Astrocyte of the hippocampus (primary cell): ENCODE measurements at regions not wholly inside any gene's neighbourhood (a gene's known extent, or its start where the extent isn't known, plus 50 kb on each side); places are given as distances from the start of the nearest gene placed in this dataset.

Experiments
- DNase-seq: peaks from one replicate; pipeline ENCODE4 v3.0.0; 2011; ENCODE audit warnings: low read depth, low spot score

DNA sequence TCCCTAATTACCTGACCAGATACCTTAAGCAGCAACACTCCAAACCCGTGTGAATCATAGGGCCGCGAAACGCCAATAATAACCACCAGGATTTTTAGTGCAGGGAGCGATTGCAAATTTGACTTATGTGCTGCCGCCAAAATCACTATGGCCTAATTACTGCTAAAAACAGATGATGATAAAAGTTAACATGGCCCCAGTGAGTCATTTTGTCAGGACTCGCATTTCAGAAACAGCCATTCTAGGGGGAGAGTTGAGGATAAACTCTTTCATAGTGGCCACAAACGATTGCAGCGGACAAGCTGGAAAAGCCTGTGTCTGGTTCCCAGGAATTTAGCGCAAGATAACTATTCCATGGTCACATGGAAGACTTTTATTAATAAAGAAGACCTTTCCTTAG, 103.4 kb downstream of the HLX start:
- no peak for DNase-seq

DNA sequence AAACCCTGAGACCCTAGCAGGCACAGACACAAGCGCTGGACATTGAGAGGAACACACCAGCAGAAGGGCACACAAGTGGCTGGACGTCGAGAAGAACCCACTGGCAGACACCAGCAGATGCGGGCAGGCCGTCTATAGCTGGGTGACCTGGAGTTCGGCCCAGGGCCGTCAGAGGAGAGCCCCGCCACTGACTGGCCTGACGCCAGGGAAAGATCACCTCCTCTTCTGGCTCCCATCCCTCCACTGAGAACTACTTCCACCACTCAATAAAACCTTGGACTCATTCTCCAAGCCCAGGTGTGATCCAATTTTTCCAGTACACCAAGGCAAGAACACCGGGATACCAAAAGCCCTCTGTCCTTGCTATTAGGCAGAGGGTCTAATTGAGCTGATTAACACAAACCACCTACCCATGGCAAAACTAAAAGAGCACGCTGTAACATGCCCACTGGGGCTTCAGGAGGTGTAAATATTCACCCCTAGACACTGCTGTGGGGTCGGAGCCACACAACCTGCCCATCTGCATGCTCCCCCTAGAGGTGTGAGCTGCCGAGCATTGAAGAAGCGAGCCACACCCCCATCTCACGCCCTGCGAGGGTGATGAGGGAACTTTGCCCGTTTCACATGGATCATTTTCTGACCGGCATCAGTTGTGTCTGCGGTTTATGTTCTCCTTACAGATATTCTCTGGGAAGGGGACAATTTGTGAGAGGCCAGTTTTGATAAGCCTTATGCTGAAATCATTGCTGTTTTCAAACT, 104.8 kb downstream of the HLX start:
- DNase-seq, result no peak

DNA sequence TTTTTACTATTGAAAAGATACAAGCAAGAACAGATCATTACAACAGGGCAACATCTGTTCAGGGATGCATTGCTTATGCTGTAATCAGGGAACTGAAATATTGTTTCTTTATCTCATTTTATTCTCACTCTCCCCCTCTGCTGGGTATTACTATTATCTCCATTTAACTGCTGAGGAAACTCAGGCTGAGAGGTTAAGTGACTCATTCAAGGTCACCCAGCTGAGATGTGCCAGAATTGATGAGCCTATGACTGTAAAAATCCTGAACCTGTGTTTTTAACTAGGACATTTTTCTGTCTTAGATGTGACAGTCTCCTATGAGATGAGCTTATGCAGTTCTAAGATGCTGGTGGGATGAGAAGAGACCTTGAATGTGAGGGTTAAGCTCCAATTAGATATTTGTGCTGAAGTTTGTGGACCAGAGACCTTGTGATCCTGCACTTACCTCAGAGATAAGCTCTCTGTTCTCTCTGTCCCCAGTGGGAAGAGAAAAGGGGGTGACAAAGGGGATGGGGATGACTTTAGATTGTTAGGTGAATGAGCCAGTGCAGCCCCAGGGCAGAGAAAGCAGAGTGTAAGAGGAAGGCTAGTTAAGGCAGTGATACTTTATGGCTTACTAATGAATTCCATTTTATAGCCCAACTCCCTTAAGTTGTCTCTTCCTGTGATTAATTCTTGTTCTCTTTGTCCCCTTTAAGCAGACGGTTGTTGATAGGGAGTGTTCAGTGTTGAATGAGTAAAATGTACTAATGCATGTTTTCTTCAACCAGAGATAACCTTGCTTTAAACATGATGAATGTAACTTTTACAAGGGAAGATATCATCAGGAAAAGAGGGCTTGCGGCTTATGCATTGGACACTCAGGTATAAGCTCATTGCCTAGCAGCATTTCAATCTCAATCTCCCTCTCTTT, 111.4 kb downstream of the HLX start:
- DNase-seq, result no peak

DNA sequence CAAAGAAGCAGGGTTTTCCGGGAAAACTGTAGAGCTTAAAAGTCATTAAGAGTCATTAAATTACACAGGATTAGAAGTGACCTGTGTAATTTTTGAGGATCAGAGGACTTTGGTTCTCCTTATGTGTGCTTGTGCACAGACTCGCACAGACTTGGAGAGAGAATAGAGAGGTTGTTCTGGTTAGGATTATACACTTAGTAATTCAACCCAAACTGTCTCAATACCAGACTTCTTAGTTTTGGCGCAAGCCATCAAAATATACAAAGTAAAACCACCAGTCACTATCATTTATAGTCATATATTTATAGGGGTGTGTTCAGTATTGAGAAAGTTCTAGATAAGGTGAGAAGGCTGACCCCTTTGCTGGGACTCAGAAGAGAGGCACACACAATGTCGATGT, 112.3 kb downstream of the HLX start:
- no peak for DNase-seq

DNA sequence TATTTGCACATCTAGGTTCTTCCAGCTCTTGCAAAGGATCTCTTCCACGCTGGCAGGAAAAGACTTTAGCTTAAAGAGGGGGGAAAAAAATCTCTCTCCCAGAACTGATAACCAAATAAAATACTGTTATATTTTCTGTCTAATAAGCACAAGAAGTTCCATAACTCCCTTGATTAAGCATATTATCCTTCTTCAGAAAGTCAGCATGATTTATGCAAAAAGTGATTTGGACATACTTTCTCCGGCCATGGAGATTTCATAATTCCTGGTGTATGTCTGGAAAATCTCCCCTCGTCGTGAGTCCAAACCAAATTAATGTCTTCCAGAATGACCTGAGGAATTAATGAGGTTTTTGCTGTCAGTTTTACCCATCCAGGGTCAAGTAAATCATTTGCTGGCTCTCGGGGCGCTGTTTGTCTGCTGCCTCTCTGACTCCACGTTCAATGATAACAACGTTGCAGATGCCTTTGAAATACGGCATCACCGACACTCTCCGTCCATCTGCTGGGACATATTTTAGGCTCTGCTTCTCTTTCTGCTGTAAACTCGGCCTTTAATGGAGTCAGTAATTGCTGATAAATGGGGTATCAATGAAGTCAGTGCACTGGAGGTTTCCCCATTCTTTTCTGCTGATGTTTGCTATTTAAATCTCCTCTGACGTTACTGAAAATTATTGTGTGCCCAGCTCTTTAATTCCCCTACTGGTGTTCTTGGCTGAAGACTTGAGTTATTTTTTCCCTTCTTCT, 112.9 kb downstream of the HLX start:
- no peak for DNase-seq

DNA sequence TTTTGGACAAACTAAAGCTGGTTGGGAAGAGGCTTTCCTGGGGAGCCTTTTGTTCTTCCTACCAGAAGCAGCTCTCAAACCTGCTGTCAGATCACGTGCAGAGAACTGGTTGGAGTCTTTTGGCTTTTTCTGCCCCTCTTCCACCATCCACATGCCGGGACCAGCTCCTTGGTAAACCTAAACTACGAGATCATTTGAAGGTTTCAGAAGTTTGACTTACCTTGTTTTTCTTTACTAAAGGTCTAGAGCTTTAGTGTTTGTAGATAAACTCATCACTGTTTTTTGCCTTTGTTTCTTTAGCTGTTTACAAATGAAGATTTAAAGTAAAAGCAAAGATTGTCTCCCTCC, 113.4 kb downstream of the HLX start:
- no peak for DNase-seq

DNA sequence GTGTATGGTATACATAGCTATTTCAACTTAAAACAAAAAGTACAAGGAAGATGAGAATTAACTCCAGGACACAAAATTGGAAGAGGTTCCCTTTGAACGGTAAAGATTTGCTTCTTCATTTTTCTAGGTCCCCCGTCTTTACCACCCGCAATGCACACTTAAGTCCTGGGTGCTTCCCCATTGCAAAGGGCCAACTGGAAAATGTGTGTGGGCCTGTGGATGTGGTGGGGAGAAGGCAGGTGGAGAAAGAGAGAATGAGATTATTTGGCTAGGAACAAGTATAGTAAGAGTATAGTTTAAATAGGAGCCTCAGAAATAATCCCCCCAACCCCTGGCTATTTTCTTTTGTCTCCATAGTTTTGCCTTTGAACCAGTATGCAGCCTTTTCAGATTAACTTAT, 115.4 kb downstream of the HLX start:
- no peak for DNase-seq

DNA sequence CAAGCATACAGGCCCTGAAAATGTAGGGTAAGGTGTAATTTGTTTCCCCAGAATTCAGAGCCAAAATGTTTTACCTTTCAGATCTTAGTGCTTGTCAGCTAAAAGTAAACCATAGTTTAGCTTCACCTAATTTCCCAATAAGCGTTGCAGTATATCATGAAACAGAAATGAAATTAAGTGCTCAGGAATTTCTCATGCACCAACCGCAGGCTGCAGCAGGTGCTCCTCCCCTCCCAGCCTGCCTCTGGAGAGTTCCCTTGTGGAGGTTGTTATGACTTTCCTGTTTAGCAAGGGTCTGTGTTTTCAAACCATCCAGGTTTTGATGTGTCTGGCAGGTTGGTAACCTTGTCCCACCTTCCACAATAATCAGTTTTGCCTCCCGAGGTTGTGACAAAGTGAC, 118.5 kb downstream of the HLX start:
- no peak for DNase-seq

DNA sequence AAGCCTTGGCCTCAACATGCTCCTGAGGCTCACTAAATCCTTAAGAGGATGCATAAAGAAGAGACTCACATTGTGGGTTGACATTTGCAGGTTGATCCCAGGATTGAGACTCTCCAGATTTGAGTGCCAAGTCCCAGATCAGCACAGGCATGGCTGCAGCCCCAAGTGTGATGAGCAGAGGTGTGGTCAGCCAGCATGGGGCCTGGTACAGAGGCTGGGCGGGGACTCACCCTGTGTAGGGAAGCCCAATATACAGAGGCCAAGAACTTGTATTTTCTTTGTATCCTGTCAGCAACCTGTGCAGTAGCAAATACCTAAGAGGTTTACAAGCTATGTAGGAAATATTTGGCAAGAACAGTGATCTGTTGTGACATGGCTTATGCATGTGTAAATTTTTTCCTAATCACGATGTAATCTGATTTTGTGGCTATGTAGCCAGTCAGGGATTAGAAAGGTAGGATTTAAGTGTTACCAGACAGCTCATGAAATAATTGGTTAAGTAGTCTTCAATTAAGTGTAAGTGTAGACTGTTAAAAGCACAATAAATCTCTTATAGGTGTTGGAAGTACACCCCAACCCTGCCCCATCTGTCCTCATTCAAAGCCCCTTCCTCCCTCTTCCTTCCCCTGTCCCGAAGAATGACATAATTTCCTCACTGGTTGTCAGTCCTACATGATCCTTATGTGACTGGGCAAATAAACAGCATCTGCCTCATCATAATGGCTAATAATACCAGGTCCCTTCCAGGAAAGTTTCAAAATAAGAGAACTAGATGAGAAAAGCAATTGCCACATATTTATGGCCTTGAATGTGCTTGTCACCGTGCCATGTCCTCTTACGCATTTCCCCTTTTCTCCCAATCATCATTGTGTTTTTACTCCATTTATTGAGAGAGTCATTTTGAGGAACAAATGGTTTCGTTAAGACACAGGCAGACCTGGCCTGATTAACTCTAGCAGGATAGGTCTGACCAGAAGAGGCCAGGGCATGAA, 120.9 kb downstream of the HLX start:
- DNase-seq, result no peak

DNA sequence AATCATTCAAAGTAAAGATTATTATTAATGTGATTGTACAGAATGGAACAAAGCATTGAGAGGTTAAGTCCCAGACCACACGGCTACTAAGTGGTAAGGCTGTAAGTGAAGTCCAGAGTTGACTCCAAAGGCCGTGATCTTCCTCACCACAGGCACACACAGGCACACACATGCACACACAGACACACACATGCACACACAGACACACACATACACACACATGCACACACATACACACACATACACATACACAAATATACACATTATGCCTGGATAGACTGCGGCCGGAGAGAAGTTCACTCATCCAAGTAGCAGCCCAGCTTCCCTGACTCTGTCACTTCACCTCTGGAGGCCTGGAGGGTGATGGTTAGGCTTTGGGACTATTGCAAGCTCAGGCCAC, 121.9 kb downstream of the HLX start:
- no peak for DNase-seq

DNA sequence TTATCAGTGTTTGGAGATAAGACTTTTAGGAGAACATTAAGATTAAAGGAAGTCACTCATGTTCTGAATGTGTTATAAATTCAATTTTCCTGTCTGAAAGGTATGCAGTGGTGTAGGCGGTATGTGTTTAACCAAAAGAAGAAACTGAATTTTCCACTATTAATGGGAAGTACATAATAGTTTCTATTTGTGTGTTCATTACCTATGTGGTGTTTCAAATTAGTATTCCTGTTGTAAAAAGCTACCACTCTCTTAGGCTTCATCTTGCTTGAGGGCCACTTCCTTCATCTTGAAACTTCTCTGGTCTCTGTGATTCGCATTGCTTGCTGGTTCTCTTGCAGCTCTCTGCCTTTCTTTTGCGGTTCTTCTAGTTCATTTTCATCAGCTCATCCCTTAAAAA, 123.4 kb downstream of the HLX start:
- DNase-seq, result no peak

DNA sequence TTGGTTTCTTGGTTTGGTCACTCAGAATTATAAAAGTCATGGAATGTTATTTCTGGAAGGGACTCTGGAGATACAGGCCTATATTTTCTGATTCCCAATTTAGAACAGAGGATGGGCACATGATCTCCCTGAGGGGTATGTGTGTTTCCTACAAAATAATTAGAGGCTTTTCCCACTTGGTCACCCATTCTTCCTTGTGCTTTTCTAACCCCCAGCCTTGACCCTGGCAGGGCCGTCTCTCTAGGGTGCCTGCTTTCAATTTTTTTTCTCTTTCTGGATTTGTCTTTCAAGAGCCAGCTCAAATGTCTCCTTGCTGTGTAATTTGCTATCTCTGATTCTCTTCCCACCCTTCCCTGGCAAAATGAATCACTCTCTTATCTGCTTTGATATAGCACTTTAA, 131.9 kb downstream of the HLX start:
- DNase-seq, result no peak

DNA sequence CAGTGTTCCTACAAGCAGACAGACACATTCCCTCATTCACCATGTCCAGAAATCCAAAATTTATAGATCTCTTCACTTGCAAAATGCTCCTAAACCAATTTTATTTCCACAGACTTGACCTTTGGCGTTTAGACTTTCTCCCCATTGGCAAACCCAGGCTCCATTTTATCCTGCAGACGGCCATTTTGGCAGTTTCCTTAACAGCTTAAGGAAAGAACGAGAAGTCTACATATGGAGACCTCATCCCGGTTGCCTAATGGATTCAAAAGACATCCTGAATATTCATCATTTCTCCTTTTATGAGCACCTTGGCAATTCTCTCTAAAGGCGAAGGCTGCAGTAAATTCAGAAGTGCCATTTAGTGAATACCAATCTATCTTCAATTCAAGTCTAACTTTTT, 132.9 kb downstream of the HLX start:
- no peak for DNase-seq

DNA sequence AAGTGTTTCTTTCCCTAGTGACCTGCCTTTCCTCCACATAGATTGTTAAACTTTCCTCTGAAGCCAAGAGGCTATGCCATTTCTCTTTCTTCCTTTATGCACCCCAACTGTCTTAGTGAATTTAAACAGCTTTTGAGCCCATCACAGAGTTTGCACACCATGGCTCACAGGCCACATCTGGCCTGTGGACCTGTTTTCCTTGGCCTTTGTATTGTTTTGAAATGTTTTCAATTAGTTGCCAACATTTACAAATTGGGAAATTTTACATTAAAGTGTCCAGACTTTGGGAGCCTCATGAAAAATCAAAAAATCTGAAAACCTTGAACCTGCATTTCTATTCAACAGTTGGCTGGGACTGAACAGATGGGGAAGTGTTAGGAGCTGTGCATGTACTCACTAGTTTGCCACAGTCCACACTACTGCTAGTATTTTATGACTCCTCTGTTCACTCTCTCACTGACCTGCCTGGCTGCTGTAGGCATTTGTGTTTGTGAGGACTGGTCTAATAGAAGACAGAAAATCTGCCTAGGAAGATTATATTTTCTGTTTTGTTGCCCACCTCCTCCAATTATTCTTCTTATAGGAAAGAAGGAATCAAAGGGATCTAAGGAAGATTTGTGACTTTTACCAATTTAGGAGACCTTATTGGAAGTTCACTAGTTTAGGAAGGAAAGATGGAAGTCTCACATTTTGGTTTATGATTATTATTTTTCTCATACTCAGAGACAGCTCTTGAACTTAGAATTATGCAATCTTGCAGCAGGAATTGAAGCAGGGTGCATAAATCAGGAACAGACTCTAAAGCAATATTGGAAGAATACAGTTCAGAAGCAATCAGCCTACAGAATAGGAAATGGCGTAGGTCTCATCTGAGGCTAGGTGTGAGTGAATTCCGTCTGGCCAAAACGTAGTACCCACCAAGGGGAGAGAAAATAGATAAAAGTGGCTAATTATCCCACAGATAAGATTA, 134.7 kb downstream of the HLX start:
- DNase-seq, result no peak

DNA sequence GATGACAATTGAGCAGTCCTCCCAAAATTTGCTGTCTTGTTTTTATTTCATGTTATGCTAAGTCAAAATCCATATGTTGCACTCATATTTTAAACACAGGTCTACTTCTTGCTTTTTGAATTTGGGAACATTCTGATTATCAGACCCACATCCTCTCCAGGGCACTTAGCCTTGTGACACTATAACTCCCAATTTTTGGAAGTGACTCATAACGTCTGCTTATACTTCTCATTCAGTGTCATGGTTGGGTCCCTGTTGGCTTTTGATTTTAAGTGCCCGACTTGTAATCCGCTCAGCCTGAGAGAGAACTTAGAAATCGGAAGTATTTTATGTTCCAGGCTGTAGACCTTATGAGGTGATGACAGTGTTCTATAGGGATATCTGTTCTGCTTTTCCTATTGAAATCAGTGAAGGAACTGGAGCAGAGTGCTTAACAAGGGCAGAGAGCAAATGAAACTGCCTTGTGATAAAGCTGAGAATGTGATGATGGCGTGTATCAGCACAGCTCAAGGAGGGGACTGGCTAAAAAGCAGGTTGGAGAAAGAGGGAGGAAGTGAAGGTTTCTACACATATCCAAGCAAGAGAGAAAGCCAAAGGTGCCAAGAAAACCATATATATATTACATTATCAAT, 136.0 kb downstream of the HLX start:
- DNase-seq, result no peak

DNA sequence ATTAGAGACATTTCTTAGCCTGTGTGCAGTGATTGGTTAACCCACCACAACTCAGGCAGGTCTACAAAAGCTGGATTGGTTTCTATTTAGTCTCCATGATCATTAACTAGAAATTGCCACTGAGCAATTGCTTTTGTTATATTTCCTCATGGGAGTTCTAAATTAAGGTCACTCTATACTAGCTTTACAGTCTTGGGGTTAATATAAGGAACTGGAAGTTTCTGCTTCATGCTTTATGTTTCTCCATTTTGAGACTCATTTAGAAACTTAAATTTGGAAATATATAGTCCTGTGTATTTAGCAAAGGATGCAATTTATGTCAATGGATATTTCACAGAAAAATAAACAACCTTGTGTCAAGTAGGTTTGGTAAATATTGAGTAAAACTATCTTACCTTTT, 137.5 kb downstream of the HLX start:
- no peak for DNase-seq

DNA sequence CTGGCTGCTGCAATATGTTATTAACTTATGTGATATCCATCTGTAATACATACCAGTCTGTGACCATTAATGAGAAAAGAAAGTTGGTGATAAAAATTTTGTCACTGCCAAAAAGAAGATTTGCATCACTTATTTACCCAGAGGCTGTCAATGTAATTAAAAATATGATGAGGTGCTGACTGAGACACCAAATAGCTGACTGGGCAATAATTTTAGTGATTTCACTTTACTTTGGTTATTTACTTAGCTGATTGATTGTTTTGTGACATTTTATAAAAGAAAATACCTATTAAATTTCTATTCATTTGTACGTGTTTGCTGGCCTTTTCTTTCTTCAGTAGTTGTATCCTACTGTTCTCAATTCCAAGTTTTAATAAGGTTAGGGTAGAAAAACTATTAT, 139.2 kb downstream of the HLX start:
- no peak for DNase-seq

DNA sequence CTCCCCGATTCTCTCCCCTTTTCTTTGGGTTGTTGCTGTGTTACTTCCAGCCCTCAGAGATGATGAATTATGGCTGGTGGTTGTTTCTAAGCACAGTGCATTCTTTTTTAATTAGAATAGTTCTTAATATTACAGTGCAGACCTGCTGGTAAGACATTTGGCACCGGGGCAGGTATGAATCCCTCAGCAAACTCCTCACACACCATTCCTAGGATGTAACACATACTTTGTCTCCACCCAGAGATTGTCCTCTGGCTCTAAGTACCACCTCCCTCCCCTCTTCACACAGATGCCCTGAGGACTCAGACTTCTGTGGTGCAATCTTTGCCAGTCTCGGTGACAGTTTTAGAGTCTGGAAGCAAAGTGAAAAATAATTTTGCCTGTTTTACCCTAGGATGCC, 143.1 kb downstream of the HLX start:
- DNase-seq, result no peak

DNA sequence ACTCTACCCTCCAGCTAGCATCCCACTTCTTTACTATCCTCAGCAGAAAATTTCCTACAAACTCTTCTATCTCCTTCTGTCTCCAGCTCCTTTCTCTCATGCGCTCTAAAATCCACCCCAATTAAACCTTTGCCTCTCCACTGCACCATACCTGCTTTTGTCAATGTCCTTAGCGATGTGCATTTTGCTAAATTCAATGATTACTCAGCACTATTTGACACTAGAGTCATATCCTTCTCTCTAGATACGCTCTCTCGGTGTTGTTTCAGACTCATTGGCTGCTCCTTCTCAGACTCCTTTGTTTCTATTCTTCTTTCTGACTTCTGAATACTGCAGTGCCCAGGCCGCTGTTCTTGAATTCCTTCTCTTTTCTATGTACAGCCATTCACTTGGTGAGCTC, 144.2 kb downstream of the HLX start:
- no peak for DNase-seq

DNA sequence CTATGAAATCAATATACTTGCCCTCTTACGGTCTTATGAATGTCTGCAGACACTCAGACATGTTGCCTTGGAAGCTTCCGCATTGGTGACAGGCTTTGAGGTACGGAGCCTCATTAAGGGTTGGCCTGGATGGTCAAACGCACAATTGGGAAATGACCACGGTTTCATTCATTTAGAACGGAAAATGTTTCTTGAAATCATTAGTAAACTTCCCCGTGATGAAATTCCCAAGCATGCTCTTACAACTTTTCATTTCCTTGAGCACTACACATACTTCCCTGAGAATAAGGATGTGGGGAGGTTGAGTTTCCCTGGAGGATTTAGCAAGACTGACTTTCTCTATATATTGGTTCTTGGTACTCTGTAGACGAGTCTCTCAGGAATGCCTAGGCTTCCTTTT, 146.3 kb downstream of the HLX start:
- no peak for DNase-seq
